IPS DF 19.7 (cell line): ENCODE measurements at regions not wholly inside any gene's neighbourhood (a gene's known extent, or its start where the extent isn't known, plus 50 kb on each side); places are given as distances from the start of the nearest gene placed in this dataset.
"Not testable (repeated sequence)": the region's sequence is repeated elsewhere in the genome, so short reads cannot be mapped to it uniquely, and the experiment has no call there.

Source experiments
- DNase-seq: peaks from one replicate; pipeline ENCODE4 v3.0.0-alpha.2; 2013; ENCODE audit warnings: low read depth, low spot score

GRCh38 chr1:82094136-82094535 lies 293.4 kb downstream of the ADGRL2 start:
- no peak for DNase-seq

DNA sequence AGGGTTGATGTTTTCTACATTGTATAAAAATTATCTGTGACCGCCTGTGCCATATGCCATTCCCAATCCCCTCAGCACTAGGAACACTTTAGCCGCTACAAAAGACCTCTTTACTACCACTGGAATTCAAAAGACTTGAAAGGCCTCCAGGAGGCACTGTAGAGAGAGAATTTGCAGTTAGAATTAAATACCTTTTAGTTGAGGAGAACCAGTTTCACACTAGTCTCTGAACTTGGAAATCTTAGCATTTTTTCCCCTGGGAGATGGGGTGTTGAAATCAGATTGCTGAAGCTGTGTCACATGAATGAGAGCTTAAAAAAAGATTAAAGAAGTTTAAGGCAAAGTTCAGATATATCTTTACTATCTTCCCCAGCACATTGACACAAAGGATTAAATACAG lies 291.0 kb downstream of the ADGRL2 start:
- no peak for DNase-seq

DNA sequence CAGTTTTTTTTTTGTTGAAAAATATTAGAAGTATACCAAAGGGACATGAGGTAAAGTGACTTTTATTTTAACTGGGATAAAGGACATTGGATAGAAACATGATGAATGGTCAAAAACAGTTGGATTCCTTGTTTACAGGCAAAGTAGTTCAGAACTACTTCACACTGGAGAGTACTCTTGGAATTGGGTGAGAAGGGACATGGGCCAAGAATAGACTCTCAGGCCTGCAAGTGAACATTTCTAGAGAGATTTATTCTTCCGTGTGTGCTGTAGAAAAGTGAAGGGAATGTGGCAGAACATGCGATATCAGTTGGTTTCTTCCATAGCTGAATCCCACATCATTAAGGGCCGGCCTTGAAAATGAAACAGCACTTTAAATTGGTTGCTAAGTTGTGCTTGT lies 290.5 kb downstream of the ADGRL2 start:
- no peak for DNase-seq

- DNase-seq: no peak
Observed at GRCh38 chr1:82090104-82090503, 289.4 kb downstream of the ADGRL2 start.

GRCh38 chr1:82086739-82087138 lies 286.0 kb downstream of the ADGRL2 start:
- DNase-seq: no peak

DNA sequence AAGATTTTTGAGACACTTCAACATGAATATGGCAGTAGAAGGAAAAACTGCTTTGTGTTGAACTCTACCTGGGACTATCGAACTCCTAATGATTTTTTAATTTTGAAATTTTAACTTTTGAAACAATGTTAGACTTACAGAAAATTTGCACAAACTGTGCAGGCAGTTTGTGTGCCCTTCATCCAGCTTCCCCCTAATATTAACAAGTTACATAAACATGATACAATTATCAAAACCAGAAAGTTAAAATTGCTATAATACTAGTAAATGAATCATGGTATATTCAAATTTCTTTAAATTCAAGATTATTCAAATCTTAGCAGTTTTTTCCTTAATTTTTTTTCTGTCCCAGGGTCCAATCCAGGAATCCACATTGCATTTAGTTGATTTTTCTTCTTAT lies 278.9 kb downstream of the ADGRL2 start:
- no peak for DNase-seq

GRCh38 chr1:82073659-82074058 lies 272.9 kb downstream of the ADGRL2 start:
- DNase-seq: no peak

GRCh38 chr1:82073071-82073470 lies 272.3 kb downstream of the ADGRL2 start:
- DNase-seq: no peak

- DNase-seq: no peak
Observed at GRCh38 chr1:82065916-82066315, 265.2 kb downstream of the ADGRL2 start.

GRCh38 chr1:82064691-82065090 lies 264.0 kb downstream of the ADGRL2 start:
- no peak for DNase-seq

GRCh38 chr1:82062206-82062605 lies 261.5 kb downstream of the ADGRL2 start:
- no peak for DNase-seq

DNA sequence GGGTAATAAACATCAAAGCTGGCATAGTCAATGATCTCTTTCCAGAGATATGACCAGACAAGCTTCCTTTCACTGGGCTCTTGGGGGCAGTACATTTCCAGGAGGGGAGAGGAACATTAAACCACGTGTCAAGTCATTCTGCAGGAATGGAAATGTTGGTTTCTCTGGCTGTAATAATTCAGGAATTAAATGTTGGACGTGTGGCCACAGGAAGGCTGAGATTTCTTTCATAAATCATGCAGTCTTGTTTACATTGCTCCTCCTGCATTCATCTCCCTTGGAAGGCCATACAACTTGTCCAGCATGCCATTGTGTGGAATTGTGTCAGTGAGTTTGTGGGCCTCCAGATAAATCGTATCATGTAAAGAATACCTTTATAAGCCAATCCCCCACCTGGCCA lies 259.2 kb downstream of the ADGRL2 start:
- DNase-seq: no peak

DNA sequence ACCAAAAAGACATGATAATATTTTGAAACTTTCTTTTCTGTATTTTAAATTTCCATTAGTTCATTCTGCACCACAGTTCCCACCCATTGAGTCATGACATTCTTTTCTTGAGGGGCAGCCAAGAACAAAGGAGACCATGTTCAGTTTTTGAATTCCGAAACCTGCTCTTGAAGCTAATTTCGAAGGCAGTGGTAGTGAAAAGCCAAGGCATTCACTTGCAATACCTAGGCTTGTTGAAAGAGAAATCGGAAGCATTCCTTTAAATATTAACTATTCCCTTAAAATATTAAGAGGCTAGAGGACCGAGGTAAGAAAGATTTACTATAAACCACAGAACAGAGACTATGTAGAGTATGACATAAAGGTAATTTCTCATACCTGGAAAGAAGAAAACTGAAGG lies 256.3 kb downstream of the ADGRL2 start:
- DNase-seq: no peak

- not testable (repeated sequence) for DNase-seq
Observed at GRCh38 chr1:82055375-82055774, 254.6 kb downstream of the ADGRL2 start.

- DNase-seq: no peak
Observed at GRCh38 chr1:82052563-82052962, 251.8 kb downstream of the ADGRL2 start.

DNA sequence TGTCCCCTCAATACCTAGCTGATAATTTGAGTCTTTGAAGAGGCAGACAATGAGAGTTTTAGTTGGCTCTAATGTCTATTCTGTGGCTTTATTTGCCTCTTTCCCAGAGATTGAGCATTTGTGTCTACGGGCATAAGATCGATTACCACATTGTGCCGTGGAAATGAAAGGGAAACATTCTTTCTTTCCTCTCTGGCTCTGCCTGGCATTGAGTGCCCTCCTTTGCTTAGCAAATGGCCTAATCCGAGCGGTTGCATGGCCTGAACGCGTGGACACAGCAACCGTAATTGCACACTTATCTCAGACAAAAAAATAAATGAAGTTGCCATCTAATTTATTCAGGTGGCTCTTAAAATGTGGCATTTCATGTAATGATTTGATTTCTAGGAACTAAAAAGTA lies 247.9 kb downstream of the ADGRL2 start:
- no peak for DNase-seq

DNA sequence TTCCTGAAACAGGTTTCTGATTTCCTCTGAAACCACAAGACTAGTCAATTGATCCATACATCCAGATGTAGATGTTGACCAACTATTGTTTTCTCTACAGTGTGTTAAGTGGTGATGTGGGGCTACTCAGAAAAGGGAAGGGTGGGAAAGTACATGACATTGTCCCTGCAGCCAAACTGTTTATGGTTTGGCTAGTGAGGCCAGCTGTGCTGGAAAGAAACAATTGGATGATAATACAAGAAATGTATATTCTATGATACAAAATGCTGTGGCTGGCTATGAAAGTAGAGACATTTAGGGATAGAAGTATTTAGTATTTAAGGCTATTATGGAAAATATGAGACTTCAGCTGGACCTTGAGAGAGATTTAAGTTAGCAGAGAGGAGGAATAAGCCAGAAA lies 244.5 kb downstream of the ADGRL2 start:
- DNase-seq: no peak

- no peak for DNase-seq
Observed at GRCh38 chr1:82044536-82044935, 243.8 kb downstream of the ADGRL2 start.

DNA sequence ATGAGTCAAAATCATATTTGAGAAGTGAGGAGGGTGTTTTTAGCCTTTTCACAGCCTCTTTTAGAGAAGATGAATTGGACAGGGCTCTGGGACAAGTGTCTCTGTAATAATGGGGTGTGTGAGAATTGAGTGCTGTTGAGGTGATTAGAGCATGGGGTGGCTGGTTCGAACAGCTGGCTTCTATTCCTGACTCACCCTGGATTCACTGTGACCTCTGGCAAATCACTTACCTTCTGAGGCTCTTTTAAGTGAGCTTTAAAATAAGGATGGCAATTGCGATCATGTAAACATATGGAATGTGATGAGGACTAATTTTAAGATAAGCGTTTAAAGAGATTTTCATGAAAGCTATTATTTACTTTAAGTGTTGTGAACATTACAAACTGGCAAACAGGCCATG lies 243.4 kb downstream of the ADGRL2 start:
- DNase-seq: no peak

DNA sequence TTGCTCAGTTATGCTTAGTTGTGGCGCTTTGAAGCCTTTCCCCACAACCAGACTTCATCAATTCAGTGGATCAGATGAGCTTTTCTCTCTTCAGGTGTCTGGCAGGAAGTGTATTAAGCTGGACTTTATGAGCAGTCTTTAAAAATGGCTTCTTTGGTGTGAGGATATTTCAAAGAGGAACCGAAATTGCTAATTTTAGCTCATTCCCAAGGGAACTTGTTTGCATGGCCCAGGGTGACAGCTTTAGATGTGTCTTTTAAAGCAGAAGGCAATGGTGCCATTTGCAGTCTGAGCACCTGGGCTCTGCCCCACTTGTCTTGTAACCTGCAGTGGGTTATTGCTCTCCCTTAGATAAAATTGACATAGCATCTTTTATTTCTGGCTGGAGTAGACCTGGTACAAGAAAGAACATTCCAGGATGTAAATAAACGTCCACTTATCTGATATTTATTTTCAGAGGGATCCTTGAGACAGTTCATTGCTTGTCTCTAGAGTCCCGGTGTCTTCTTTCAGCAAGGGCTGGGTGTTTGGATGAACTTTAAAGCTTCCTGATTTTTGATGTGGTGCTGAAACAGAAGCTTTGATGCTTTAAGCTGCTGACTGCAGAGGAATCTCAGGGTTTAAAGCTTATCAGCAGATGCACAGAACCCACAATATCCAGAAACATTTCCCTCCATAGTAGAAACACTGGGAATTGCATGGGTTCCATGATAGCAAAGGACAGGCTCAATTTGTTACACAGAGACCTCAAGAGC lies 241.7 kb downstream of the ADGRL2 start:
- DNase-seq: no peak
